CD14-positive monocyte (primary cell): ENCODE measurements at regions not wholly inside any gene's neighbourhood (a gene's known extent, or its start where the extent isn't known, plus 50 kb on each side); places are given as distances from the start of the nearest gene placed in this dataset.

Experiments
- DNase-seq, 3 donors: peaks; one replicate each; pipeline ENCODE4 v3.0.0-alpha.2; 2011 to 2022
- H2AFZ ChIP-seq: 2 replicates; pipeline ENCODE4 v1.6.0; 2012; ENCODE audit warnings: mild to moderate bottlenecking, low read depth, low read length, inconsistent platforms; ENCODE audit not compliant: insufficient read depth, poor library complexity, severe bottlenecking
- H3K27ac ChIP-seq, 2 donors: 1 replicate in 1 of 2; 2 replicates in 1 of 2; pipeline ENCODE4 v1.5.1; 2012 to 2013; ENCODE audit warnings: low read length in 2 of 2, control low read depth in 1 of 2, inconsistent platforms in 1 of 2, low read depth in 1 of 2, mild to moderate bottlenecking in 1 of 2
- H3K27me3 ChIP-seq, 2 donors: one replicate each; pipeline versions ENCODE4 v1.6.0 to v1.6.1; 2011 to 2013; ENCODE audit warnings: low read length in 2 of 2; ENCODE audit not compliant: control insufficient read depth in 2 of 2, insufficient read depth in 2 of 2
- H3K36me3 ChIP-seq, 2 donors: replicated peaks in 1 of 2; 1 replicate in 1 of 2; 2 replicates in 1 of 2; pipeline versions ENCODE4 v1.5.1 to v1.6.1; 2012 to 2013; ENCODE audit warnings: low read length in 2 of 2, control low read depth in 1 of 2, inconsistent platforms in 1 of 2, mild to moderate bottlenecking in 1 of 2; ENCODE audit not compliant: insufficient read depth in 2 of 2, control insufficient read depth in 1 of 2
- H3K4me1 ChIP-seq, 2 donors: 1 replicate in 1 of 2; 2 replicates in 1 of 2; pipeline versions ENCODE4 v1.5.1 to v1.6.1; 2012 to 2013; ENCODE audit warnings: low read length in 2 of 2, control low read depth in 1 of 2, inconsistent platforms in 1 of 2, mild to moderate bottlenecking in 1 of 2, moderate library complexity in 1 of 2; ENCODE audit not compliant: insufficient read depth in 2 of 2, control insufficient read depth in 1 of 2
- H3K4me2 ChIP-seq: replicated peaks from 2 replicates; pipeline ENCODE3; 2012; ENCODE audit warnings: low read length, moderate library complexity, mild to moderate bottlenecking; ENCODE audit not compliant: poor library complexity, severe bottlenecking; ENCODE audit errors: extremely low read depth
- H3K4me3 ChIP-seq, 3 experiments: fragments of 200-600 bp in 1 of 3; sonication (generic) in 1 of 3; replicated peaks in 1 of 3; 1 replicate in 2 of 3; 2 replicates in 1 of 3; pipeline ENCODE4 v1.5.1; 2011 to 2013; ENCODE audit warnings: low read length in 3 of 3, mild to moderate bottlenecking in 3 of 3, control low read depth in 2 of 3, low read depth in 2 of 3, inconsistent platforms in 1 of 3, moderate library complexity in 1 of 3
- H3K79me2 ChIP-seq: 2 replicates; pipeline ENCODE4 v1.6.0; 2012; ENCODE audit warnings: mild to moderate bottlenecking, control low read depth, inconsistent platforms, low read length, moderate library complexity; ENCODE audit not compliant: insufficient read depth
- H3K9ac ChIP-seq: 2 replicates; pipeline ENCODE4 v1.6.0; 2017; ENCODE audit warnings: low read length, mild to moderate bottlenecking; ENCODE audit not compliant: insufficient read depth, poor library complexity, severe bottlenecking
- H3K9me3 ChIP-seq, 2 donors: replicated peaks in 1 of 2; 1 replicate in 1 of 2; 2 replicates in 1 of 2; pipeline versions ENCODE4 v1.5.1 to v1.6.1; 2012 to 2013; ENCODE audit warnings: low read length in 2 of 2, control low read depth in 1 of 2; ENCODE audit not compliant: control insufficient read depth in 1 of 2, insufficient read depth in 1 of 2
- H4K20me1 ChIP-seq: 2 replicates; pipeline ENCODE4 v1.6.0; 2012; ENCODE audit warnings: mild to moderate bottlenecking, low read length, control low read depth, moderate library complexity; ENCODE audit not compliant: insufficient read depth
- H3K27ac Mint-ChIP-seq, 7 donors: one replicate each; pipeline ENCODE4 v1.8.0; 2020; ENCODE audit warnings: mild to moderate bottlenecking in 7 of 7, mixed read lengths in 7 of 7, moderate library complexity in 6 of 7, inconsistent platforms in 2 of 7
- H3K27me3 Mint-ChIP-seq, 3 donors: one replicate each; pipeline ENCODE4 v1.8.0; 2021 to 2022; ENCODE audit warnings: low read depth in 3 of 3, mild to moderate bottlenecking in 3 of 3, mixed read lengths in 3 of 3, moderate library complexity in 3 of 3, inconsistent platforms in 1 of 3
- H3K36me3 Mint-ChIP-seq, 2 donors: one replicate each; pipeline ENCODE4 v1.8.0; 2020; ENCODE audit warnings: mixed read lengths in 2 of 2, inconsistent platforms in 1 of 2, mild to moderate bottlenecking in 1 of 2
- H3K4me1 Mint-ChIP-seq: one replicate; pipeline ENCODE4 v1.8.0; 2020; ENCODE audit warnings: mild to moderate bottlenecking, mixed read lengths
- H3K4me3 Mint-ChIP-seq, 2 donors: one replicate each; pipeline ENCODE4 v1.8.0; 2020; ENCODE audit warnings: mild to moderate bottlenecking in 2 of 2, mixed read lengths in 2 of 2, moderate library complexity in 1 of 2
- H3K9me3 Mint-ChIP-seq, 7 donors: one replicate each; pipeline ENCODE4 v1.8.0; 2020 to 2022; ENCODE audit warnings: mixed read lengths in 7 of 7, mild to moderate bottlenecking in 6 of 7, moderate library complexity in 6 of 7, inconsistent platforms in 2 of 7
- CTCF ChIP-seq: fragments of 200-600 bp; IDR thresholded peaks from one replicate; pipeline ENCODE4 v1.8.0; 2022; ENCODE audit warnings: antibody characterized with exemption, mild to moderate bottlenecking
- WGBS: methylation state at CpG from one replicate; pipeline ENCODE4 v1.1.5; 2013; ENCODE audit warnings: missing lambda C conversion rate; ENCODE audit not compliant: insufficient coverage; 5-methylcytosine and 5-hydroxymethylcytosine counted together
- intact Hi-C, 2 donors: fragments of 100-400 bp; cut with micrococcal nuclease; formaldehyde crosslinking; loops; one replicate each; pipeline versions ENCODE4 v1.15.0 to v1.15.1; 2023

- Histone ChIP-seq H2AFZ (no peak overlapping the region), H3K4me3 (no peak overlapping the region), H4K20me1 (no peaks in the 10 kb centered on the region), H3K27me3 (no peaks in the 10 kb centered on the region), H3K9ac (no peak overlapping the region), H3K4me1 (no peaks in the 10 kb centered on the region), H3K79me2 (no peaks in the 10 kb centered on the region), H3K4me2 (no peak overlapping the region), H3K27ac (no peak overlapping the region), H3K36me3 (no peaks in the 10 kb centered on the region), H3K9me3 (no peaks in the 10 kb centered on the region)
- H3K4me1 Mint-ChIP-seq: peaks cover 3% of the 10 kb centered on the region
- H3K9me3 Mint-ChIP-seq: peaks cover 0 to 1% (median 0%) of the 10 kb centered on the region in 7 donors
- intact Hi-C loops: no loop called here
- no peak overlapping the region for H3K27ac Mint-ChIP-seq
- H3K36me3 Mint-ChIP-seq: no peaks in the 10 kb centered on the region
- H3K4me3 Mint-ChIP-seq: no peak overlapping the region
- no CpG with 5 or more reads among the region's 3 CpGs for WGBS
- no peak for DNase-seq
- no peaks in the 10 kb centered on the region for H3K27me3 Mint-ChIP-seq
- no peak for TF ChIP-seq CTCF
Observed at GRCh38 chr18:60197671-60198462, 174.7 kb downstream of the MC4R start.

GRCh38 chr18:60196836-60197606, 175.6 kb downstream of the MC4R start:
- H4K20me1 ChIP-seq: no peaks in the 10 kb centered on the region
- intact Hi-C loops: no loop called here
- no peak for DNase-seq
- TF ChIP-seq CTCF: no peak
- H3K9me3 ChIP-seq: no peaks in the 10 kb centered on the region
- H2AFZ ChIP-seq: no peak overlapping the region
- Mint-ChIP-seq H3K4me1 (no peaks in the 10 kb centered on the region), H3K27ac (no peak overlapping the region), H3K36me3 (no peaks in the 10 kb centered on the region), H3K4me3 (no peak overlapping the region), H3K9me3 (peaks cover 0 to 1% (median 0%) of the 10 kb centered on the region in 7 donors), H3K27me3 (no peaks in the 10 kb centered on the region)
- H3K4me3 ChIP-seq: no peak overlapping the region
- H3K79me2 ChIP-seq: no peaks in the 10 kb centered on the region
- no peak overlapping the region for H3K27ac ChIP-seq
- H3K9ac ChIP-seq: no peak overlapping the region
- H3K4me2 ChIP-seq: no peak overlapping the region
- H3K27me3 ChIP-seq: no peaks in the 10 kb centered on the region
- WGBS: no CpG with 5 or more reads among the region's 6 CpGs
- H3K36me3 ChIP-seq: no peaks in the 10 kb centered on the region
- no peaks in the 10 kb centered on the region for H3K4me1 ChIP-seq
